ENCODE measurements at regions not wholly inside any gene's neighbourhood (a gene's known extent, or its start where the extent isn't known, plus 50 kb on each side); places are given as distances from the start of the nearest gene placed in this dataset.

DNA sequence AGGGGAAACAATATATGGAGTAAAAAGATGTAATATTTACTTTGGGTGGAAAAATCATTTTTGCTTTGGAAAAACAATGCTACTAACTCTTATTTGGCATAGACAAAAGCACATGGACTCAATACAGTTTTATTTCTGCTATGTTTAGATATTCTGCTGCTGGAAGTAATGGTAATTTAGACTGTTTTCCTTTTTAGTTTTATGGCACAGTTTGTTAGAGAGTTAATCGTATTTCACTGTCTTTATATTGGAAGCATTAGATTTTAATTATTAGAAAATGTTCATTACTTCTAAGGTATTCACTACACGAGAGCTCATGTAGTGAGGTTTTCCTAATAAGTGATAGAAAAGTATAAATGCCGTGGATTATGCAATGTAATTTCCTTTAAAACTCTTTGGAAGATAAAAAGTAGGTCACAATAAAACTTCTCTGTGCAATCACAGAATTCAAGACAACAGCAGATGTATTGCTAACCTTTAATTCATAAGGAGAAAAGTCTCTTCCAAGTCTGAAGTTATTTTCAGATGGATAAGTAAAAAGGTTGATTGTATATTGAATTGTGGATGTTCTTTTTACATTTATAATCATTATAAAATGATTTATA lies 851.8 kb downstream of the TMTC2 start:
- TF ChIP-seq CTCF (IDR thresholded peaks at IDR 0.05) (no peak), POLR2A (IDR thresholded peaks at IDR 0.05) (no peak)
